Body of pancreas (tissue), 4 donors: ENCODE measurements at regions not wholly inside any gene's neighbourhood (a gene's known extent, or its start where the extent isn't known, plus 50 kb on each side); places are given as distances from the start of the nearest gene placed in this dataset.

Experiments used
- ATAC-seq: fragments of 150-250 bp; one replicate; pipeline ENCODE4 v1.9.1; 2016
- DNase-seq, 4 donors: peaks; one replicate each; pipeline ENCODE4 v3.0.0-alpha.2; 2019
- H3K27ac ChIP-seq, 4 donors: fragments of 200-600 bp; sonication (generic); 1 replicate in 3 of 4; 2 replicates in 1 of 4; pipeline versions ENCODE4 v1.5.1 to v1.6.1; 2016 to 2019; ENCODE audit warnings: mild to moderate bottlenecking in 1 of 4, mixed read lengths in 1 of 4, moderate library complexity in 1 of 4
- H3K27me3 ChIP-seq, 2 donors: fragments of 200-600 bp; sonication (generic); one replicate each; pipeline ENCODE4 v1.6.0; 2016; ENCODE audit warnings: mild to moderate bottlenecking in 1 of 2
- H3K36me3 ChIP-seq, 2 donors: fragments of 200-600 bp; sonication (generic); replicated peaks in 1 of 2; 2 replicates each; pipeline ENCODE4 v1.5.1; 2016; ENCODE audit warnings: low read depth in 2 of 2; ENCODE audit not compliant: insufficient read depth in 1 of 2
- H3K4me1 ChIP-seq: fragments of 200-600 bp; sonication (generic); one replicate; pipeline ENCODE4 v1.6.0; 2016
- H3K4me3 ChIP-seq, 2 donors: fragments of 200-600 bp; sonication (generic); 1 replicate in 1 of 2; 2 replicates in 1 of 2; pipeline ENCODE4 v1.5.1; 2016 to 2019
- H3K9me3 ChIP-seq, 3 donors: fragments of 200-600 bp; sonication (generic); 1 replicate in 2 of 3; 2 replicates in 1 of 3; pipeline ENCODE4 v1.5.1; 2016
- CTCF ChIP-seq, 7 experiments: fragments of 450-650 bp in 4 of 7; fragments of 200-600 bp in 3 of 7; sonication (generic) in 3 of 7; IDR thresholded peaks; one replicate each; pipeline ENCODE4 v1.5.1; 2016 to 2019; ENCODE audit warnings: antibody characterized with exemption in 7 of 7
- POLR2A ChIP-seq, 3 donors: fragments of 450-650 bp; IDR thresholded peaks; one replicate each; pipeline ENCODE4 v1.6.1; 2016; ENCODE audit warnings: antibody characterized with exemption in 3 of 3, mild to moderate bottlenecking in 2 of 3
- WGBS, 2 donors: methylation state at CpG; one replicate each; pipeline ENCODE4 v1.1.5; 2017; 5-methylcytosine and 5-hydroxymethylcytosine counted together
- intact Hi-C: fragments of 100-400 bp; cut with DNase I; formaldehyde crosslinking; loops from one replicate; pipeline ENCODE4 v1.15.1; 2023

- intact Hi-C loops, result no loop called here
- peak; percentile 21 for ATAC-seq
Measured at GRCh38 chr9:79120941-79121340, 450.8 kb upstream of the TLE4 start.

GRCh38 chr9:79123415-79123814, 448.4 kb upstream of the TLE4 start:
- ATAC-seq (no peak), DNase-seq (no peak)
- Histone ChIP-seq H3K27me3 (no peaks in the 10 kb centered on the region), H3K9me3 (no peaks in the 10 kb centered on the region), H3K36me3 (no peaks in the 10 kb centered on the region), H3K4me3 (no peak overlapping the region), H3K27ac (no peak overlapping the region), H3K4me1 (peaks cover 7% of the 10 kb centered on the region)
- TF ChIP-seq CTCF (IDR thresholded peaks at IDR 0.05), result no peak
- TF ChIP-seq POLR2A (IDR thresholded peaks at IDR 0.05), result no peak
- WGBS, 2 donors, result 54 to 66% methylated on average over 4 of the region's 4 CpGs
- intact Hi-C loops, result no loop called here

More at GRCh38 chr9:79120941-79121340, 450.8 kb upstream of the TLE4 start:
- Histone ChIP-seq H3K4me1 (peaks cover 7% of the 10 kb centered on the region), H3K4me3 (no peak overlapping the region), H3K27ac (peak overlapping the region in 1 of 4 donors; percentile 47), H3K9me3 (no peaks in the 10 kb centered on the region), H3K36me3 (no peaks in the 10 kb centered on the region), H3K27me3 (no peaks in the 10 kb centered on the region)
- WGBS, 2 donors, result 49 to 57% methylated on average over 2 of the region's 2 CpGs
- no peak for TF ChIP-seq POLR2A (IDR thresholded peaks at IDR 0.05)
- no peak for TF ChIP-seq CTCF (IDR thresholded peaks at IDR 0.05)
- DNase-seq, result no peak

GRCh38 chr9:79127661-79128060, 444.1 kb upstream of the TLE4 start:
- Histone ChIP-seq H3K9me3 (no peaks in the 10 kb centered on the region), H3K27me3 (no peaks in the 10 kb centered on the region), H3K4me1 (no peaks in the 10 kb centered on the region), H3K4me3 (no peak overlapping the region), H3K36me3 (no peaks in the 10 kb centered on the region), H3K27ac (no peak overlapping the region)
- ATAC-seq, result no peak
- DNase-seq, result no peak
- TF ChIP-seq POLR2A (IDR thresholded peaks at IDR 0.05) (no peak), CTCF (IDR thresholded peaks at IDR 0.05) (no peak)
- 41 to 50% methylated on average over 4 of the region's 4 CpGs for WGBS, 2 donors
- intact Hi-C loops, result no loop called here

GRCh38 chr9:79129865-79130480, 441.8 kb upstream of the TLE4 start:
- Histone ChIP-seq H3K4me1 (no peaks in the 10 kb centered on the region), H3K27me3 (no peaks in the 10 kb centered on the region), H3K4me3 (no peak overlapping the region), H3K36me3 (no peaks in the 10 kb centered on the region), H3K27ac (no peak overlapping the region), H3K9me3 (no peaks in the 10 kb centered on the region)
- ATAC-seq (peak; percentile 74), DNase-seq (peak; percentile 46 to 67 (median 57))
- intact Hi-C loops, result no loop called here
- TF ChIP-seq POLR2A (IDR thresholded peaks at IDR 0.05), result no peak
- peak; percentile 41 to 85 (median 71) for TF ChIP-seq CTCF (IDR thresholded peaks at IDR 0.05)
- 32 to 34% methylated on average over 8 of the region's 8 CpGs for WGBS, 2 donors

GRCh38 chr9:79131246-79131774, 440.5 kb upstream of the TLE4 start:
- ATAC-seq (no peak), DNase-seq (no peak)
- Histone ChIP-seq H3K4me3 (no peak overlapping the region), H3K27me3 (no peaks in the 10 kb centered on the region), H3K4me1 (no peaks in the 10 kb centered on the region), H3K27ac (no peak overlapping the region), H3K9me3 (no peaks in the 10 kb centered on the region), H3K36me3 (no peaks in the 10 kb centered on the region)
- TF ChIP-seq CTCF (IDR thresholded peaks at IDR 0.05) (no peak), POLR2A (IDR thresholded peaks at IDR 0.05) (no peak)
- WGBS, 2 donors, result 66 to 71% methylated on average over 2 of the region's 2 CpGs
- intact Hi-C loops, result no loop called here
